ENCODE measurements at regions not wholly inside any gene's neighbourhood (a gene's known extent, or its start where the extent isn't known, plus 50 kb on each side); places are given as distances from the start of the nearest gene placed in this dataset.
A peak's percentile ranks its signal among the peaks of the same experiment; 100 is the strongest.

DNA sequence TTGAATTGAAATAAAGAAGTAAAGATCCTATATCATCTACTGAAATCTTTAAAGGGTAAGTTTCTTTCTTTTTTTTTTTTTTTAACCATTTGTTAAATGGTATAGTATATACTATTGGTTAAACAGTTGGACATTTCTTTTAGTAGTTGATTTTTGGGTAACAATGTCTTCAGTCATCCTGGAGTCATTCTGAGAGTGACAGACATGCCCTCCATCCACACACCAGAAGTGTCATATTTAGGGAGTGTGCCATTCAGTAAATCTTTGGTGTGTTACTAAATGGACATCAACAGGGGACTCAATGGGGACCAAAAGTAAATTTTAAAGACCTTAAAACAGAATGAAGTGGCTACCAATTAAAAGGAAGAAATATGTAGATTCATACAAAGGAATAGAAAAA, 50.8 kb upstream of the SLC39A10 start:
- DNase-seq: no peak

DNA sequence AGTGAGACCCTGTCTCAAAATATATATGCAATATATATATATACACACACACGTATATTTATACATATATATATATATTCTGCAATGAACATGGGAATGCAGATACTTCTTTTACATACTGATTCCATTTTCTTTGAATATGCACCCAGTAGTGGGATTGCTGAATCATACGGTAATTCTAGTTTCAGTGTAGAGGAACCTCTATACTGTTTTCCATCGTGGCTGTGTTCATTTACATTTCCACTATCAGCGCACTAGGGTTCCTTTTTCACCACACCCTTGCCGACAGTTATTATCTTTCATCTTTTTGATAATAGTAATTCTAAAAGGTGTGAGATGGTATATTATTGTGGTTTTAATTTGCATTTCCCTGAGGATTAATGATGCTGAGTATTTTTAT, 52.3 kb upstream of the SLC39A10 start:
- no peak for DNase-seq

DNA sequence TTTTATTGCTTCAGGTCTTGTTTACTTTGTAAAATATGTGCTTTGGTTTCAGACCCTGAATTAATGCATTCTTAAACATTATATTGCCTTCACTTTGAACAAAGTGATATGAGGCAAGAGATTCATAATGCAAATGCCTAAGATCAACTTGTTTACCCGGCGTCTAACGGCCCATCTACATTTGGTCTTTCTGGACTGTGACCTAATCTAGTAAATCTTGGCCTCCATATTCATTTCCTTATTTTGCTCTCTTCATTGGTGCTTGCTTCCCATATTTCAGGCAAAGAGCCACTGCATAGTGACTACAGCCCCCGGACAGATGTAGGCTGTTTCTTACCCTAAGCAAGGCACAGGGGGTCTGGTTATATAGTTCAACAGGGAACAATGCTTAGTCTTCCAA, 53.0 kb upstream of the SLC39A10 start:
- DNase-seq: no peak

DNA sequence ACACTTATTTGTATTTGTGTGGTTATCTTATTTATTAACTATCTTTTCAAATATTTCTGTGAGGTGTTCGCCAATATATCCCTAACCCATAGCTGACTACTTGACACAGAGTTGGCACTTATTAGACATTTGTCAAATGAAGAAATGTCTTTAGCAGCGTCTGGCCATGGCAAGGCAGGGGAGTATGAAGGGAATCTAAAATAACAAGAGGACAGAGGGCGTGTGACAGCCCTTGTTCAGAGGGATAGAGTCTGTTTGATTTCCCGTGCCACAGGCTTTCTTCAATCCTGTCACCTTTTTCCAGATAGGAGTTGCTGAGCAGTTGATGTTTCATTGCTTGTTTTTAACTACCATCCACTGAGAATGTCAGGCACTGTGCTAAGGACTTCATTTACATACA, 53.6 kb upstream of the SLC39A10 start:
- no peak for DNase-seq

DNA sequence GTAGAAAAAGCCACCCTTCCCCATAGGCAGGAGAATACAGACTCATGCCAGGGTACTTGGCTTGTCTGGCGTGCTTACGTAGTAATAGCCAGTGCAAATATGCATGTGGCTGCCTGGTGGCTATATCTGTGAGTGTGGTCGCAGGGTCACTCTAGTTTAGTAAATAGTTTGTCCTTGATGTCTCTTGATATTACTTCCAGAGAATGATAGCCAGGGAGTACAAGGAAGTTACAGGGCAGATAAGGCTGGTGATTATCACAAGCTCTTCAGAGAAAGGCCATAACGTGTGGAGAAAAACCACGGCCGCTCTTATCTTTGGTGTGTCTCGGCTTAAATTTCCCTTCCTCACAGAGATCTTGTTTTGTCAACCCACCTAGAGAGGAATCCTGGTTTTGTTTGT, 54.3 kb upstream of the SLC39A10 start:
- no peak for DNase-seq

DNA sequence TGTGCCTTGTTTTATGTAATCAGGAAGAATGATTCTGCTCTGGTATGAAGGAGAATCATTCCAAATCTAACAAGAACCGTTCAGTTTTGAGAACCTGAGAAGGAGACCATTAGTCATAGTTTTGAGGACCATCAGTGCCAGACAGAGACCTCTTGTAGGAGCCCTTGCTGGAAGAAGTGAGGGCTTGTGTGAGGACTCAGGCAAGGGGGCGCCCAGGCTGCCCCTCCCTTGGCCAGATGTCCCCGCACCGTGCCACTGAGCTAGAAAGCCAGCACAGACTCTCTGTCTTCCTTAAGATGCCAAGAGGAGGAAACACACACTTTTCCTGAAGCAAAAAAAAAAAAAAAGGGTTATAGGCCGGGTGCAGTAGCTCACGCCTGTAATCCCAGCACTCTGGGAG, 55.7 kb upstream of the SLC39A10 start:
- DNase-seq: no peak

DNA sequence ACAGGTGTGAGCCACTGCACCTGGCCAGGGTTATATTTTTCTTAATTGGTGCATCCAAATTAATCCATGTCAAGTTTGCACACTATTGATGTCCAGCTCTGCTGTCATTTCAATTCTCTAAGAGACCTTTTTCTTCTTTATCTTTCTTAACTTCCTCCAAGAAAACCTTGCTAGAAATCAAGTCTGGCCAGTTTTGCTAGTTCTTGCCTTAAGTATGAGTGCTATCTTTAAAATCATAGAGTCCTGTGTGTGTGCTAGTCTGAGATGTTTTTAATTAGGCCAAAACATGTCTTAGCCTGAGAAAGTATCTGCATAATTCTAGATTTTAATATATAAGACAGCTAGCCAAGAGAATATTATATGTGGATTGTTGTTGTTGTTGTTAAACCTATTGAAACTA, 56.2 kb upstream of the SLC39A10 start:
- DNase-seq: no peak

DNA sequence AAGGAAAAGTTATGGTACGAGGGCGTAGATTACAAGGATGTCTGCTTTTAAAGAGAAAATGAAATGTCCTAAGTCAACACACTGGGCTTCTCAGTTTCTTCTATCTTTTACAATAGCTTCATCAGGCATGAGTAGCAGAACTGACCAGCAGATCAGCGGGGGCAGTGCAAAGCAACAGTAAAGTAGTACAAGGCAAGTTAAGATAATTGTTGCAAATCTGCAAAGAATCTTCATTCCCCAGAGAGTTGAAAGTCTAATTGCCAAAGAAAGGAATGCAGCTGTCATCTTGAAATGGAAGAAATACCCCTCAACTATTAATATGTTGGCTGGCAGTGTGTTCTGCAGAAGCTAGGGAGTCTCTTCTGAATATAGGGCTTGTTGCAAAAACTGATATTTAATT, 60.2 kb upstream of the SLC39A10 start:
- DNase-seq: no peak

DNA sequence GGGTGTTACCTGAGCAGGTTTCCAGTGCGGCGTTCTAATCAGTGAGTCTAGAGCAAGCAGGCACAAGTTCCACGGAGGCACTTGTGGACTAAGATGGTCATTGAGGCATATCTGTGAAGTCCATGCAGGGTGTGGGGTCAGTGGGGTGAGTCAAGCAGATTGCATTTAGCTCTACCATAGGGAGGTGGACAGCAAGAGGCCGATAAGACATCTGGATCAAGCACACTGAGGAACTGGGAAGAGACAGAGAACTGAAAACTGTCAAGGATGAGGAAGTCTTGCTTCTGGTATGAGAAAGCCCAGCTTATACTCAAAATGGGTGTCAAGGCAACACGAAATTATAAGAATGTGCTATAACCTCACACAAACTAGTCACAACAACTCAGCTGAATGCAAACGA, 61.2 kb upstream of the SLC39A10 start:
- DNase-seq: no peak

DNA sequence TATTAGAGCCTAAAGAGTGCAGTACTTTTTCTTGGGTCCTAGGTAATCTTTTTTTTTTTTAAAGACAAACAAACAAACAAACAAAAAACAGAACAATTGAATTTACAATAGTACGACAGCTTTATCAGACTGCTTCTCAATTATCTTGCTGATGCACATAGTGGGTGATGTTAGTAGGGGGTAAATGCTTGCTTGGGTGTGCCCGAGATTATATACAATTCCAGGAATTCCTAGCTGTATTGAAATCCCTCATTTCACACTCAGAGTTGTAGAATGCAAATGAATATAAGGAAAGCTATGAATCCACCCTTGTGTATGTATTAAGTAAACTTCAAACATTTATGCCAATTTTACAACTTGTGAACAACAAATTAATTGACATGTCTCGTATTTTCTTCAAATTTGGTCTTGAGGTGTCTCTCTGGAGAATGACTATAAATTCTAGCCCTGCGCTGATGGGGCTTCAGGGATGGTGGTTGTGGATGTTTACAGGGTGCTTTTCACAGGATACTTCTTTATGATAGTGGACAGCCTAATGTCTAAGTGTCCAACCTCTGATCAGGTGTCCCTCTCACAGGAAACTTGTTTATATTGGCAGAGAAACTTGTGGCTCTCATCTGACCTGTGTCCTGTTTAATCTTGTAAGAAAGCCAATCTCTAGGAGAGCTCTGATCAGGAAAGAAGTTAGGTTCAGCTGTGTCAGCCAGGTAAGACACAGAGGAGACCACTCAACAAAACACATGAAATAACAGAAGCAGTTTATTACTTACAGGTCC, 61.9 kb upstream of the SLC39A10 start:
- no peak for DNase-seq

DNA sequence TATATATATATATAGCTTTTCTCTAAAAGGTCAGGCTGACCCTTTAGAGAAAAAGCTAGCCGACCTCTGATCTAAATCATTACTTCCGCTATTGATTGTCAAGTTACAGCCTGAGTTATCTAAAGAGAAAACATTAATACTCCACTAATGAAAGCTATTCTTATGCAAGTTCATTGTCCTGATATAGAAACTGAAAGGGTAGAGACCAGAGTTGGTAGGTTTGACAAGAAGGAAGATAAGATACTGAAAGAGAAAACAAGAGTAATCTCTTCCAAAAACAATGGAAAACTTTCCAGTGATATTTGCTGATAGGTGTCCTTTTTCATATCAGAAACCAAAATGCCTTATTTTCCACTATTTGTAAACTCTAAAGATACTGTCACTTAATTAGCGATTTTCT, 62.8 kb upstream of the SLC39A10 start:
- DNase-seq: no peak

DNA sequence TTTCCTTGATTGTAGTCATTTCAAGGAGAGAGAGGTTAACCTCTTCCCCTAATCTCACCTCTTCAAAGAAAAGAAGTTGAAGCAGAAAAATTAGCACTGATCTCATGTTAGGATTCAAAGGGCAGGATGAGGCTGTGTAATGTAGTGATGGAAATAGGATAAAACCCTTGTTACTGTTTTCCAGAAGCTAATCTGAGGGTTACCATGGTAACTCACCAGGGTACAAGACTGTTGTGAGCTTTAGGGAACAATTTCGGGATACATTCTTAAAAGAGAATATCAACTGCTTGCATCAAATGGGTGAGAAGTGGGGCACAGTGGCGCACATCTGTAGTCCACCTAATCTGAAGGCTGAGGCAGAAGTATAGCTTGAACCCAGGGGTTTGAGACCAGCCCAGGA, 64.9 kb upstream of the SLC39A10 start:
- DNase-seq: no peak

DNA sequence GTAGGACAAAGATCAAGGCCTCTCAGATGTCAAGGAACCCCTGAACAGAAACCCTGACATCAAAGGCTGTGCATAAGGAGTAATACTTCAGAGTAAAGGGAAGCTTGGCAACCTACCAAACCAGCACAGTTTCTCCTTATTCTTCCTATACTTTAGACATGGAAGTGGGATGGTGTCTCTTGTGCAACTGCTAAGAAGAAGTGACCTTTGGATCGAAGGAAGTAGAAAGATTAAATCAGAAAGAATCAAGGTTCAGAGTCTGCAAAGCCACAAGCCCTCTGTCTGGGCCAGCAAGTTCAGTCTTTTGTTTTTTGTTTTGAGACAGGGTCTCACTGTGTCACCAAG, 66.2 kb upstream of the SLC39A10 start:
- no peak for DNase-seq

DNA sequence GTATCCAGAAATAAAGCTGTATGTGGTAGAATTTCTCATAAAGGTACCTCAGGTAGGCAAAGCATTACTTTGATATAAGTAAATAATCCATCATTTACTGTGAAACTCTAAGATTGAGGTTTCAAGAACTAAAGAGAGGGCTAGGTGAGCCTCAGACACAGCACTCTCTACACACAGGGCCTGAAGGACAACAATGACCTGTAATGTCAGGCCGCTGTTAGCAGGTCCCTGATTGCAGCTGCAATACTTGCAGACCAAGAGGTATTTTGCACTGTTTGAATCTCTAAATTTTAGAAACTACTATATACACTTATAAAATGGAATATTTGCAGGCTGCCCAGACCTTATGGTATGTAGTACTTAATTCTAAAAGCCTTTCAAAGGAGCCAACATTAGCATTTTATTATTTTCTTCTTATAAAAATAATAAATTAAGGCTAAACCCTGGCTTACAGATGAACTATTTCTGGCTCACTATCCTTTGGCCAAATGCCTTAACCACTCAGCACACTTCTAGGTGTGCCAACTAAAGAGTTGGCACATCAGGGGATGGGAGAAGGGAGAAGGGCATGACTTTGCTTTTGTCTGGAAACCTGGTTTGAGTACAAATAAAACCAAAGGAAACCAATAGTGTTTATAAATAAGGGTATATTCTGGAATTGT, 66.7 kb upstream of the SLC39A10 start:
- no peak for DNase-seq

DNA sequence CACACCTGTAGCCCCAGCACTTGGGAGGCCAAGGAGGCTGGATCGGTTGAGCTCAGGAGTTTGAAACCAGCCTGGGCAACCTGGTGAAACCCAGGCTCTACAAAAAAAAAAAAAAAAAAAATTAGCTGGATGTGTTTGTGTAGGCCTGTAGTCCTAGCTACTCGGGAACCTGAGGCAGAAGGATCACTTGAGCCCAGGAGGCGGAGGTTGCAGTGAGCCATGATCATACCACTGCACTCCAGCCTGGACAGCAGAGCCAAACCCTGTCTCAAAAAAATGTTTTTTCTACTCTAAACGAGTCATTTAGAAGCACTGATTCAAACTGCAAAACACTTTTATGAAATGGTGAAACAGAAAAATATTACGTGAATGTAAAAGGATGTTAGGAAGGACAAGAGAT, 69.1 kb upstream of the SLC39A10 start:
- no peak for DNase-seq

DNA sequence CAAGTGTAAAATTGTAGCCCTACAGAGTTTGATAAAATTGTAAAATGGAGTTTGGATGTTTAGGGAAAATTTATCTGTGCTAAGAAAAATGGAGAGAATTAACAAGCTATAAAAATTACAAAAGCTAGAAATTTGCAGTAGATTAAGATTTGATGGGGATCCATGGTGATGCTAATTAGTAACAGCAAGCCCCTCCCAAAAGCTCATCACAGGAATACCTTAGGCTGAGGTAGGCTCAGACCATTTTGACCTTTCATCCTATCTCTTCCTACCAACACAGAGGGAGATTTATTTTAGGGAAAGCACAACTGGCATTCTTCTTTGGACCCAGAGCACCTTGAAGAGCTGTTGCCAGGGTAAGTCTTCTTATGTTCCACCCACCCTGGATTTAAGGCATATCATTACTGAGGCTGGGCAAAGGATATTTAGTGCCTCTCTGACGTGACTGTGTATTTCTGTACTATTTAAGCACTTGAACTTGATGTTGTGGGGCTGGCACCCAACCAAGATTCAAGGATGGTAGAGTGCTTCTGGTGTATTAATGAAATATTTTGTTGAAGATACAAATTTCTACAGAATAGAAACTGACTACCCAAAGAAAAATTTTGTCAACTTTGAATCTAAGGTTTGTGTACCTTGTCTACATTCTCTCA, 70.8 kb upstream of the SLC39A10 start:
- DNase-seq: no peak

DNA sequence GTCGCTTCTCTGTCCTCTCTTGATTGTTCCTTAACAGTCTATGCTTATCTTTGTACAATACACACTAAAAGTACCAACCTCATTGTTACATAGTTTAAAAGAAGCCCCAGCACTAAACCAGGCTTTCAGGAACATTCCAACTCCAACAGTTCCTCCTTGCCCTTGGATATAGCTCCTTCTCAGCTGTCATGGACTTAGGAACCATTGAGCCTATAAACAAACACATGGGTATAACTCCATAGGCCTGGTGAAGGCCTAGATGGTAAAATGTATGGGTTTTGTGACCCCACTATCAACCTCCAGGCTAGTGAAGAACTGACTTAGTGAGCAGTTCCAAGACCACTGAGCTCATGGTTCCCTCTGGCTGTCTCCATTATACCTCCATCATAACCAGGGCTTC, 74.8 kb upstream of the SLC39A10 start:
- DNase-seq: no peak

DNA sequence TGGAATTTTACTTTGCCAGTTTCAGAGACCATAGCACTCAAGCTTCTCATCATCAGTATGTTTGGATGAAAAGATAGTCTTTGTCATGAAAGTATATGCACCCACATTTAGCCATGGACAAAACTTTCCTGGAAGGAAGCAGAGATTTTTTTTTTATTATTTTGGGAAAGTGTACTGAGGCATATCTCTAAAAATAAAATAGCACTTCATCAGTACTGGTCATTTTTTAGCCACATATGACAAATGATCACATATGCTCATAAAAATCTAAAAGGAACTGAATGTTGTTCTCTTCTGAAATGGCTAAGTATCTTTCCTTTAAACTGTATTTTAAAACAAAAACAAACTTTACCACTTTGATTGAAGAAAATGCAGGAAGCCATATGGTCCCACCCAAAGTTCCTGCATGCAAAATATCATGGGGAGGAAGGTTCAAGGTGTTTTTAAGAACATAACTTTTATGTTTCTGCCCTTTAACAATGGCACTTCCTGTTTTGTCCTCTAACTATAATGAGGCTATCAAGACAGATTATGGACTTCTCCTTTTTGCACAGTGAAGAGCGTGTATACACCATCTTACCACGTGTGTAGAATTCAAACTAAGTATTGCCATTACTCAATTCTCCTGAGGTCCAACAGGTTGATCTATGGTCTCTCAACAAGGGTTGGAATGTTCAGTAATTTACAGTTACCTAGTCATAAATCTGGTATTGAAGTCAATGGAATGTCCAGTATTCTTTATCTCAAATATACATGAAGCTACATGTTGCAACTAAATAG, 77.1 kb upstream of the SLC39A10 start:
- peak; percentile 22 for DNase-seq

DNA sequence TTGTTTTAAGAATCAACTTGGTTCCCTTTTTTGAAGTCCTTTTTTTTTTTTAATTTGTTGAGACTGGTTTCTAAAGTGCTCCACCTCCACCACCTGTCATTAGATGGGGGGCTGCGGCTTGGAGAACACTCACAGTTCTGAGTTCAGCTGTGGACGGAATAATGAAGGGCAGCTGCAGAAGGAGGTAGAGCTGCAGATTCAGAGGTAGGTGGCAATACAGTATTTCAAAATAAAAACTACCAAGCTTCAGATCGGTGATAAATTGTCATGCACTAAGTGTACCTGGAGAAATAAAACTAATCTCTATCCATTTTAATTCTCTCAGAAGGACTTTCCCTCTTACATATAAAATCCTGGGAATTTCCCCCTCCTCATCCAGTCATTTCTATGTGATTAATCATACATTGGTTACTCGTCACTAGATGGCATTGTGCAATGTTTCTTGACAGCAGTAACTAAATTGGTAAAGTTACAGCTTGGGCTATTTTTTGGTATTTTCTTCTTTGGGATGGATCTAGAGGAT, 81.1 kb upstream of the SLC39A10 start:
- no peak for DNase-seq

DNA sequence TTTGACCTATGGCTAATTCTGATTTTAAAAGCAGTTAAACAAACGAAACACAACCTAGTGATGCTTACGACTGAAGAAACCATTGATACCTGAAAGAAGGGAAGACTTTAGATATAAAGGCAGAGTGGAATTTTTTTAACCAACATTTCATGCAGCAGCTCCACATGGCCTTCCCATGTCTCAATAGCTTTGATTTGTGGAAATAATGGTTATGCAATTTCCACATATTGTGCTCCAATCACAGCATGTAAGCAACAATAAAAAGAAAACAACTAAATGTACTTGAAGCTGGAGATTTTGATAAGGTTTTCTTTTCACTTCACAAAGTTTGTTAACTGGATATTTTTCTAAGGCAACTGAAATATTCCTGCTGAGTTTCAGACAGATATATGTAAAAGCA, 82.0 kb upstream of the SLC39A10 start:
- no peak for DNase-seq

DNA sequence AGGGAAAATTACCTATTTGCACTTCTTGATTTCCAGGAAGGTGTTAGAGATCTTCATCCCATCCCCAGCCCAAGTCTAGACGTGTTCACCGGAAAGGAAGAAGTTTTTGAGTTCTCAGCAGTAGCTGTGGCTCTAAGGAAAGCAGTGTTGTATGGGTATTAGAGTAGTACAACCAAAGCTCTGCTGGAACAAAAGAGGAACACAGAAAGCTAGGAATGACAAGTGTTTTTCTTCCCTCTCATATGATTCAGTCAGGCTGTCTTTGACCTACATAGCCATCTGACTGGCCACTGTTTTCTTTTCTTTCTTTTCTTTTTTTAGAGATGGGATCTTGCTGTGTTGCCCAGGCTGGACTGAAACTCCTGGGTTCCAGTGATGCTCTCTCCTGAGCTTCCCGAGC, 82.7 kb upstream of the SLC39A10 start:
- DNase-seq: no peak

DNA sequence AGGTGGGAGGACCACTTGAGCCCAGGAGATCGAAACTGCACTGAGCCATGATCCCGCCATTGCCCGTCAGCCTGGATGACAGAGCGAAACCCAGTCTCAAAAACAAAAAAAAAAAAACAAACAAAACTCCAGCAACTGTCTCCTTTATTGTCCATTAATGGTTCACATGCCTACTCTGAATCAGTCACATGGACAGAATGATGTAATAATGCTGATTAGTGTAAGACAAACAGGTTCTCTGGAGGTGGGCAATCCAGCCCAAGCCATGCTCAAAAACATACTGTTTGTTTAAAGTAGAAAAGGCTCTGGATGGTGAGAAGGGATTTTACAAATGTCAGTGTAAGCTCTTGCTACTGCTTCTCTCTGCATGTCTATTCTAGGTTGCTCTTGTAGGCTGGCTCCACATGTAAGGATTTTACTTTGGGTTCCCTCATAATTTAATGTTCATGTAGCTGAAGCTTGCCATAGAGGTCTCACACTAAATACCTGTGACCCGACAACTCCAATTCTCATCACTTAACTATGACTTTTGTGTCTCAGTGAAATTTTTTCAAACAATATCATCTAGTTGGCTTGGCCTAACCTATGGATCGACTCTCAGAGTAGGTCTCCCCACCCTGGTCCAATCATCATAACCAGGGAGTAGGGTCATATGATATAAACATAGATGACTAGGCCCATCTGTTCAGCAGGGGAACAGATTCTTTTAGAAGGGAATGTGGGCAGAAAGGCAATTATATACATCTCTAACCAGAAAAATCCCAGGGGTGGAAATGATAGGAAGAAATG, 83.9 kb upstream of the SLC39A10 start:
- no peak for DNase-seq

DNA sequence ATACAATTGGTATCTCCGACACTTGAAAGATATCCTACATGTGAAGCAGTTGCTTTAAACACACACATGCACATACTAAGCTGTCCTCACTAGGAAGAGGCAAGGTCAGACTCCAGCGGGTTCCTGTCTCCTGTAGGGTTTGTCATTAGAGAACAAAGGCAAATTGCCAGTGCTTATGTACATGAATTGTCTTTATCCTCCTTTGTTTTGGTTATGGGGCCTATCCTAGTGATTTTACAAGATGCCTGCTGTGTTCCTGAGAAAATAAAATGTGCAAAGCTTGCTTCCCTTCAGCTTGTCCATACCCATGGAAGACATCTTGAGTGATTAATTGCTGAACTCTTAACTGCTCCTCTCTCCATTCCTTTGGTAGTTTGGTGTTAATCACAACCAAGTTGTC, 86.7 kb upstream of the SLC39A10 start:
- DNase-seq: no peak
